ENCODE measurements at regions not wholly inside any gene's neighbourhood (a gene's known extent, or its start where the extent isn't known, plus 50 kb on each side); places are given as distances from the start of the nearest gene placed in this dataset.
"Not testable (repeated sequence)": the region's sequence is repeated elsewhere in the genome, so short reads cannot be mapped to it uniquely, and the experiment has no call there.

GRCh38 chr14:65153101-65153500 lies 50.8 kb upstream of the MAX start:
- DNase-seq (ENCODE audit: low read depth, low spot score): no peak

- no peak for DNase-seq (ENCODE audit: low read depth, low spot score)
These were observed 54.5 kb upstream of the MAX start for GRCh38 chr14:65156568-65157366.

- no peak for DNase-seq (ENCODE audit: low read depth, low spot score)
These were observed 57.2 kb upstream of the MAX start for GRCh38 chr14:65159281-65160062.

- no peak for DNase-seq (ENCODE audit: low read depth, low spot score)
These were observed 57.8 kb upstream of the MAX start for GRCh38 chr14:65160091-65160490.

- no peak for DNase-seq (ENCODE audit: low read depth, low spot score)
These were observed 59.7 kb upstream of the MAX start for GRCh38 chr14:65162031-65162430.

GRCh38 chr14:65164068-65164824 lies 61.9 kb upstream of the MAX start:
- no peak for DNase-seq (ENCODE audit: low read depth, low spot score)

- DNase-seq (ENCODE audit: low read depth, low spot score): no peak
These were observed 62.5 kb upstream of the MAX start for GRCh38 chr14:65164825-65165135.

GRCh38 chr14:65167072-65167645 lies 64.8 kb upstream of the MAX start:
- no peak for DNase-seq (ENCODE audit: low read depth, low spot score)

- no peak for DNase-seq (ENCODE audit: low read depth, low spot score)
These were observed 66.5 kb upstream of the MAX start for GRCh38 chr14:65168840-65169239.

- DNase-seq (ENCODE audit: low read depth, low spot score): no peak
These were observed 67.0 kb upstream of the MAX start for GRCh38 chr14:65169351-65169750.

GRCh38 chr14:65170318-65170717 lies 68.0 kb upstream of the MAX start:
- DNase-seq (ENCODE audit: low read depth, low spot score): no peak

- no peak for DNase-seq (ENCODE audit: low read depth, low spot score)
These were observed 68.6 kb upstream of the MAX start for GRCh38 chr14:65170768-65171507.

GRCh38 chr14:65173973-65174693 lies 71.8 kb upstream of the MAX start:
- no peak for DNase-seq (ENCODE audit: low read depth, low spot score)

- DNase-seq (ENCODE audit: low read depth, low spot score): no peak
These were observed 72.5 kb upstream of the MAX start for GRCh38 chr14:65174783-65175182.

- no peak for DNase-seq (ENCODE audit: low read depth, low spot score)
These were observed 75.2 kb upstream of the MAX start for GRCh38 chr14:65177551-65177950.

GRCh38 chr14:65179231-65179630 lies 76.9 kb upstream of the MAX start:
- not testable (repeated sequence) for DNase-seq (ENCODE audit: low read depth, low spot score)

- no peak for DNase-seq (ENCODE audit: low read depth, low spot score)
These were observed 77.8 kb upstream of the MAX start for GRCh38 chr14:65179918-65180724.

- DNase-seq (ENCODE audit: low read depth, low spot score): no peak
These were observed 78.4 kb upstream of the MAX start for GRCh38 chr14:65180725-65181025.

- DNase-seq (ENCODE audit: low read depth, low spot score): no peak
These were observed 81.9 kb upstream of the MAX start for GRCh38 chr14:65184032-65184764.
